ENCODE measurements at regions not wholly inside any gene's neighbourhood (a gene's known extent, or its start where the extent isn't known, plus 50 kb on each side); places are given as distances from the start of the nearest gene placed in this dataset.
"Not testable (repeated sequence)": the region's sequence is repeated elsewhere in the genome, so short reads cannot be mapped to it uniquely, and the experiment has no call there.

- no peak for ATAC-seq
- no peak for DNase-seq
- TF ChIP-seq CTCF (IDR thresholded peaks at IDR 0.05) = no peak
- no peaks in the 10 kb centered on the region for H3K36me3 ChIP-seq (ENCODE audit: low read depth)
- no peaks in the 10 kb centered on the region for H3K9me3 ChIP-seq
- H3K4me3 ChIP-seq = no peak overlapping the region
- H3K4me1 ChIP-seq (ENCODE audit: low read depth) = no peaks in the 10 kb centered on the region
- intact Hi-C loops (cut with DNase I, micrococcal nuclease) = no loop called here
Observed at GRCh38 chr11:44430140-44430539, 120.2 kb upstream of the ALX4 start.

GRCh38 chr11:44434191-44434590 is 124.3 kb upstream of the ALX4 start:
- TF ChIP-seq CTCF (IDR thresholded peaks at IDR 0.05) = no peak
- H3K9me3 ChIP-seq = no peaks in the 10 kb centered on the region
- no peak overlapping the region for H3K4me3 ChIP-seq
- intact Hi-C loops (cut with DNase I, micrococcal nuclease) = no loop called here
- no peak for DNase-seq
- ATAC-seq = no peak
- H3K36me3 ChIP-seq (ENCODE audit: low read depth) = no peaks in the 10 kb centered on the region
- no peaks in the 10 kb centered on the region for H3K4me1 ChIP-seq (ENCODE audit: low read depth)

- intact Hi-C loops (cut with DNase I, micrococcal nuclease) = no loop called here
Observed at GRCh38 chr11:44437122-44437521, 127.2 kb upstream of the ALX4 start.

GRCh38 chr11:44442893-44443673 is 122.4 kb upstream of the CD82 start:
- ATAC-seq; H3K9me3 ChIP-seq; H3K36me3 ChIP-seq (ENCODE audit: low read depth); intact Hi-C loops (cut with DNase I, micrococcal nuclease); H3K4me3 ChIP-seq; H3K4me1 ChIP-seq (ENCODE audit: low read depth); DNase-seq: not testable (repeated sequence)

More at GRCh38 chr11:44437122-44437521, 127.2 kb upstream of the ALX4 start:
- H3K36me3 ChIP-seq (ENCODE audit: low read depth) = no peaks in the 10 kb centered on the region
- no peak for TF ChIP-seq CTCF (IDR thresholded peaks at IDR 0.05)
- H3K4me1 ChIP-seq (ENCODE audit: low read depth) = no peaks in the 10 kb centered on the region
- ATAC-seq (no peak), DNase-seq (no peak)
- no peaks in the 10 kb centered on the region for H3K9me3 ChIP-seq
- H3K4me3 ChIP-seq = no peak overlapping the region

- no peak for DNase-seq
- no peak overlapping the region for H3K4me3 ChIP-seq
- no peaks in the 10 kb centered on the region for H3K9me3 ChIP-seq
- no peaks in the 10 kb centered on the region for H3K4me1 ChIP-seq (ENCODE audit: low read depth)
- TF ChIP-seq CTCF (IDR thresholded peaks at IDR 0.05) = no peak
- intact Hi-C loops (cut with DNase I, micrococcal nuclease) = no loop called here
- no peak for ATAC-seq
- no peaks in the 10 kb centered on the region for H3K36me3 ChIP-seq (ENCODE audit: low read depth)
Observed at GRCh38 chr11:44443836-44444769, 121.4 kb upstream of the CD82 start.

- ATAC-seq (no peak), DNase-seq (no peak)
- Histone ChIP-seq H3K4me3 (no peak overlapping the region), H3K4me1 (ENCODE audit: low read depth) (no peaks in the 10 kb centered on the region), H3K36me3 (ENCODE audit: low read depth) (no peaks in the 10 kb centered on the region), H3K9me3 (no peaks in the 10 kb centered on the region)
- intact Hi-C loops (cut with DNase I, micrococcal nuclease) = no loop called here
- TF ChIP-seq CTCF (IDR thresholded peaks at IDR 0.05) = no peak
Observed at GRCh38 chr11:44444770-44445321, 120.6 kb upstream of the CD82 start.

Measured in mucosa of descending colon (tissue), 3 donors.